Fibroblast of the aortic adventitia (primary cell): ENCODE measurements at regions not wholly inside any gene's neighbourhood (a gene's known extent, or its start where the extent isn't known, plus 50 kb on each side); places are given as distances from the start of the nearest gene placed in this dataset.
A peak's percentile ranks its signal among the peaks of the same experiment; 100 is the strongest.
"Not testable (repeated sequence)": the region's sequence is repeated elsewhere in the genome, so short reads cannot be mapped to it uniquely, and the experiment has no call there.

Experiments
- DNase-seq: peaks from one replicate; pipeline ENCODE4 v3.0.0-alpha.2; 2010; ENCODE audit warnings: low read depth
- H3K4me3 ChIP-seq: 2 replicates; pipeline ENCODE4 v1.5.1; 2011; ENCODE audit warnings: low read depth, mild to moderate bottlenecking, control low read depth, low read length, moderate library complexity

DNA sequence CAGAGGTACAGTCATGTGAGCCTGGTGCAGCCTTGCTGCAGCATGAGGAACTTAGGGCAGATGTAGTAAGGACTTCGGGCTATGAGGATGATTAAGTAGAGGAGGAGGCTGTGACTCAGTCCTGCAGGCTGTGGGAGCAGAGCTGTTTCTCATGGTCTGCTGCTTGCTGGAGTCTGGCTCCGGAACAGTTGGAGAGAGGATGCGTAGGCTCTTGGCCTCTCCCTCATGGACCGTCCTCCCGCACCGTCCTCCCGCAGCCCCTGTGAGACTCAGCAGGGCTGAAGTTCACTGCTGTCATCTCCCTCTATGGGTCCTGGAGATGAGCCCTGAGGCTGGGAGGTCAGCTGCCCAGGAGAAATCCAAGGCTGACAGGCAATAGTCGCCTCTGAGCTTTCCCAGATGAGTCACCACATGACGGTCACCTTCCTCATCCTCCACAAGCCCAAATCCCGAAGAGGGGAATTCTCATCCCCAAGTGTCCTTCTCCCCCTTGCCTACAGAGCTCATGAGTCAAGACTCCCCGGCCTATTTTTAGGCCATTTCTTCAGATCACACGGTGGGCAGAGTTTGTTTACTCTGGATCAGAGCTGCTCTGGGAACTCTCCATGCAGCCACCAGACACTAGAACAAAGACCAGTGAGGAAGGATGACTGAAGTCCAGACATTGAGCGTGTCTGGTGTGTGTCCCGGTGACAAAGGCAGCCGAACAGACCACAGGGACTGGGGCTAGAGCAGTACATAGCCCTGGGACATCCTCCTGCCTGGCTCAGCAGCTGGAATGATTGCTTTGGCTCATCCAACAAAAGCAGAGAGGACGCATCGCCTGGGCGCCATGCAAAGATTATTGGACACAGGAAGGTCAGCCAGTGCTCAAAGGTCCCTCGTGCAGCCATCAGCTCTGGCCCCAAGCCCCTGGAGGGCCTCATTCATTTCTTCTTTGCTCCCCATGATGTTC is 134.5 kb downstream of the NPIPB11 start:
- DNase-seq, result peak; percentile 92
- not testable (repeated sequence) for H3K4me3 ChIP-seq

DNA sequence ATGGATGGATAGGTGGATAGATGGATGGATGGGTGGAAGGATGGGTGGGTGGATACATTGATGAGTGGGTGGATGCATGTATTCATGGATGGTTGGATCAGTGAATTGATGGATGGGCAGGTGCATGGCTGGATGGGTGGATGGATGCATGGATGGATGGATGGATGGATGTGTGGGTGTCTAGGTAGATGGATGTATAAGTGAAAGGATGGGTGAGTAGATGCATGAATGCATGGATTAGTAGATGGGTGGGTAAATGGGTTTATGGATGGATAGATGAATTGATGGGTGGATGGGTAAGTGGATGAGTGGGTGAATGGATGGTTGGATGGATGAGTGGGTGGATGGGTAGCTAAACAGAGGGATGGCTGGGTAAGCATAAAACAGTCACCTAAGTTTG is 135.6 kb downstream of the NPIPB11 start:
- H3K4me3 ChIP-seq, DNase-seq: not testable (repeated sequence)

DNA sequence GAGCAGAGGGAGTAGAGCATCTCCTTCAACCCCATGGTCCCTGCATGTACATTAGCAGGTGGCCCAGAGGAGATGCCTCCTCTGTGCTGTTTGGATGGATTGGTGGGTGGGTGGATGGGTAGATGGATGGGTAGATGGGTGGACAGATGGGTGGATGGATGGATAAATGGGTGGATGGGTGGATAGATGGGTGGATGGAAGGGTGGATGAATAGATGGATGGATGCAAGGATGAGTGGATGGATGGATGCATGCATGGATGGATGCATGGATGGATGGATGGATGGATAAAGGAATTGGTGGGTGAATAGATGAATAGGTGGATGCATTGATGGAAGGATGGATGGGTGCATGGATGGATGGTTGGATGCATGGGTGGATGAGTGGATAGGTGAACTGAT is 136.5 kb downstream of the NPIPB11 start:
- H3K4me3 ChIP-seq, DNase-seq: not testable (repeated sequence)

DNA sequence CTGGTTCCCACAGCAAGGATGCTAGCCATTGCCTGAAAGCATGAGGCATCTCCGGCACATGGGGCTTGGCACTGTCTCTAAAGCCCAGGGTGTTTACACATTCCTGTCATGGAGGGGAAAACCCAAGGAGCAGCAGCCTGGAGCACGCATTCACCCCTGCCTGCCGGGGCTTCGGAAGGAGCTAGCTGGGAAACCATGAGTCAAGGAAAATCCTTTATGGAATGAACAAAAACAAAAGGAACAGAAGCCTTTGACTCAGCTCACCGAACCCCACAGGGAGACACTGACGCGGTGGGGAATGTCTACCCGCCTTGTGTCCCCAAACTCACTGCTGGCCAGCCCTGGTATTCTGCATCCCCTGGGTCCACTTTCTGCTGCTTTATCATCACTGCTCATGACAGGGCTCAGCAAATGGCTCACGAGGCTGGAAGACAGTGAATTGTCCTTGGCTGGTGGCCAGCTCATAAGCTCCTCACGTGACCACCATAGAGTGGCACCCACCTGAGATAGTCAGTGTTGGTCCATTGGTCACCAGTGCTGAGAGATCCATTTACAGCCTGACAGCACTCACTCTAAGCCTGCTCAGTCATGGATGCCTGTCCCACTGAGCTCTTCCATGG is 137.2 kb downstream of the NPIPB11 start:
- not testable (repeated sequence) for H3K4me3 ChIP-seq
- DNase-seq, result peak; percentile 90

DNA sequence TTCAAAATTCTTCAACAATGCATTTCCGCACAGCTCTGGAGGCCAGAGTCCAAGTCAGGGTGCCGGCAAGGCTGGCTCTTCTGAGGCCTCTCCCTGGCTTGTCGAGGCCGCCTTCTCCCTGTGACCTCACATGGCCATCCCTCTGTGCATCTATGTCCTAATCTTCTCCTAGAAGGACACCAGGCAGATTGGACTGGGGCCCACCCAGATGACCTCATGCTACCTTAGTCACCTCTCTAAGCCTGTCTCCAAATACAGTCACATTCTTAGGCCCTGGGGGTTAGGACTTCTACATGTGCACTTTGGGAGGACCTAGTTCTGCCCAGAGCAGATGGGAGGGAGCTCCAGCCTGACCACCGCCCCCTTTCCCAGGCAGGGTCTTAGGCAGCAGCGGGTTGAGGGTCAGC is 137.7 kb downstream of the NPIPB11 start:
- H3K4me3 ChIP-seq, result not testable (repeated sequence)
- DNase-seq, result peak; percentile 81

DNA sequence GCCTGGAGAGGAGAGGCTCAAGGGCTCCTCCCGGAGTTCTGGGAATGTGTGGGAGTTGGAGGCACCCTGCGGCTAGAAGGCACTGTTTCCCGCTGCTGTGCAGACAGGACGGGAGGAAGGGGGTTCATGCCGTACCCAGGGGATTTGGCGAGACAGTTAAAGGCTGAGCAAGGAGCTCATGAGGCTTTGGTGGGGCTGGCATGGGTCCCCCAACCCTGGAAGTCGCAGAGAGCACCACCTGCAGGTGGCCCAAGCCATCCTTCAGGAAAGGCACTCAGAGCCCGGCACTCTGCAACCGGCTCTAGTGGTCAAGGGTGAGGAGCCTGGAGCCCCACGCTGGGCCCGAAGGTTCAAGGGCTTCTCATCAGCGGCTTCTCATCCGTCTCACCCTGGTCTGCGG is 138.2 kb downstream of the NPIPB11 start:
- DNase-seq, H3K4me3 ChIP-seq: not testable (repeated sequence)

DNA sequence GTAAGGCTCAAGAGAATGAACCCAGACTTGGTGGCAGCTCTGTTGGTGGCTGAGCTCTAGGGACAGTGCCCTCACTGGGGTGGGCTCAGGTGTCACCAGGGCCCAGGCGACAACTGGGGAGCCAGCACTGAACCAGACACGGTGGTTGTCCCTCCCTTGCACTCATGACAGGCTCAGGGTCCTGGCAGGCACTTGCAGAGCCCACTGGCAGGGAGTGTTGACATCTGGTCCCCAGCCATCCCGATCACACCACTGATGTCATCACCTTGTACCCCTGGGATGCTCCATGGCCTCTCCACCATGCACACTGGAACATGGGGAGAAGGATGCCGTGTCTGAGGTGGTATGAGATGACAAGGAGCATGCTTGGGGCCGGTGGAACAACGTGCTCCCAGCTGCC is 138.6 kb downstream of the NPIPB11 start:
- DNase-seq, H3K4me3 ChIP-seq: not testable (repeated sequence)

DNA sequence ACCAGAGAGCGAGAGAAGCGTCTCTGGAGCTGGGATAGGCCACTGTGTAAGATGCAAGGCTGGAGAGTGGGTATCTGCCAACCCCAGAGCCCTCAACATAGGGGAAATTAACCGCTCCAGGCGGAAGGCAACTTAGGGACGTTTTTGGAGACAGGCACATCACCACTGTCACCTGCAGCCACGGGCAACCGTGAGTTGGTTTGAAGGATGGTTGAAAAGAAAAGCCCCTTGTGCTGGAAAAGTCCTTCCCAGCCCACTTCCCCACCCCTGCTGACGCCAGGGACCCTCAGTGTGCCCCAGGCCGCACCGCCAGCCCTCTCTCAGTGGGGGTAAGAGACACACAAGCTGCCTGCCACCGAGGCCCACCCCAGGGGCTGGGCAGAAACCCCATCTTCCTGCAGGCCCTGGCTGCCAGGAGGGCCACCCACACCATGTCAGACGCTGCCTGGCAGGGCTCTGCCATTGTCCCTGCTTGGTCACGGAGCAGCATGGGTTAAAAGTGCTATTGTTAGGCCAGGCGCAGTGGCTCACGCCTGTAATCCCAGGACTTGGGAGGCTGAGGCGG is 139.4 kb downstream of the NPIPB11 start:
- DNase-seq, H3K4me3 ChIP-seq: not testable (repeated sequence)

DNA sequence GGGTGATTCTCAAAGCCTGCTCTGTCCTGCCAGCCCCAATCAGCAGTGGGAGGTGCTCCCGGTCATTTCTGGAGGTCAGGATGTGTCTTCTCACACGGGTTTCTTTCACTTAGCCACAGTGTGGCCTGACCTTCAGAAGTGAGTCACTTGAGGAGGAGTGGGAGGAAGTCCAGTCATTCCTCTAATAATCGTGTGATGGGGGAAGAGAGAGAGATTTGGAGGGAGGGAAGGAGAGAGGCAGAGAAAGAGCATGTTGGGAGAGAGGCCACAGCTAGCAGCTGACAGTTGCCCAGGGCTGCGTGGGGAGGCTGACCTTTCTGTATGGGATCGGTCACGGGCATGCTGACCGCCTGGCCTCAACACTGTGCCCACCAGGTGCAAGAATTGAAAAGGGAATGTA is 139.9 kb downstream of the NPIPB11 start:
- H3K4me3 ChIP-seq, result not testable (repeated sequence)
- peak; percentile 81 for DNase-seq

DNA sequence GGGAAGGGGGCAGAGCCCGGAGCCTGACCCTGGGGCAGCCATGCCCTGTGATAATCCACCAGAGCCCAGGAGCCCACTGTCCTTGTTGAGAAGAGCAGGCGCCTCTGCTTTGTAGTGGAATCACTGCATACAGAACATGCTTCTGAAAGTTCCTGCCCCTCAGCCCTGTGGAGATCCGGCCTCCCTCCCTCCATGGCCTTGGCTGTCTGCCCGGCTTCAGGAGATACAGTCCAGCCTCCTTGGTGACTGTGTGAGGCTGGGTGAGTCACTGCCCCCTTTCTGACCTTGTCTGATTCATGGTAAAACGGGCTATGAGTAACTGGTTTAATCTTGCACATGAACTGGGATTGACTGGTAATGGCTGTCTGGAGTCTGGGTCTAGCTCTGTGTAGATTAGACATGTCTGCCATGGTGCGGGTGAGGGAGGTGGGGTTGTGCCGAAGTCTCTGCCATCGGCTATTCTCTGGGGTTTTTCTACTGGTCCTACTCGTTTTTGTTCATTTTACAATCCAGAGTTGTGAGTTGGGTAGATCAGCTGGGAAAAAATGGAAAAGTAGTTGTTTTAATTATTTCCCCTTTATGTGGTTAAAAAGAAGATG is 141.2 kb downstream of the NPIPB11 start:
- not testable (repeated sequence) for H3K4me3 ChIP-seq
- DNase-seq, result peak; percentile 97

DNA sequence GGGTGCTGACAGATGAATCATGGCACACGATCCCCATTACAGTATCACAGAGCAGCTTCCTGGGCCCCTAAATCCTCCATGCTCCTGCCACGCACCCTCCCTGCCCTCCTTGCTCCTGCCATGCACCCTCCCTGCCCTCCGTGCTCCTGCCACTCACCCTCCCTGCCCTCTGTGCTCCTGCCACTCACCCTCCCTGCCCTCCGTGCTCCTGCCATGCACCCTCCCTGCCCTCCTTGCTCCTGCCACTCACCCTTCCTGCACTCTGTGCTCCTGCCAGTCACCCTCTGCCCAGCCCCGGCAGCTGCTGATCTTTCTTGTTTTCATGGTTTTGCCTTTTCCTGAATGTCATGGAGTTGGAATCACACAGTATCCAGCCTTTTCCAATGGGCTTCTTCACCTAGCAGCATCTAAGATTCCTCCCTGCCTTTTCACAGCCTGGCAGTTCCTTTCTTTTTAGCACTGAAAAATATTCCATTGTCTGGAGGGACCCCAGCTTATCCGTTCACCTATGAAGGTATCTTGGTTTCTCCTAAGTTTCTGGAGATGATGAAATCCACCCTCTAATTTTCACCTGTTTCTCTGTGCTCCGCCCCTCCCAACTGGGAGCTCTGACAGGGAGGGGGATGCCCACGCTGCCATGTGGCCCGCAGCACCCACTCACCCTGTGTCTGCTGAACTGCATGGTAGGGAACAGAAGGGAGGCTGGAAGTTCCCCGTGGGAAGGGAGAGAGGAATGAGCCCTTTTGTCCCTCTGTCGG is 142.3 kb downstream of the NPIPB11 start:
- not testable (repeated sequence) for H3K4me3 ChIP-seq, DNase-seq

DNA sequence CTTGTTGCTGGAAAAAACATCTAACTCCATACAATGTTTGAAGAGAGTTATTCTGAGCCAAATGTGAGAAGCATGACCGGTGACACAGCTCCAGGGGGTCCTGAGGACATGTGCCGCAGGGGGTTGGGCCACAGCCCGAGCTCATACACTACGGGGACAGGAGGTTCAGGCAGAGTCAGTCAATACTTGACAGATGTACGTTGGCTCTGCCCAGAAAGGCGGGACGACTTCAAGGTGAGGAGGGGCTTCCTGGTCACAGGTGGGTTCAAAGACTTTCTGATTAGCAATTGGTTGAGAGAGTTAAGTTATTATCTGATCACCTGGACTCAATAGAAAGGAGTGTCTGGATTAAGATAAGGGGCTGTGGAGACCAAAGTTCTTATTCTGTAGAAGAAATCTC is 143.8 kb downstream of the NPIPB11 start:
- not testable (repeated sequence) for DNase-seq, H3K4me3 ChIP-seq

DNA sequence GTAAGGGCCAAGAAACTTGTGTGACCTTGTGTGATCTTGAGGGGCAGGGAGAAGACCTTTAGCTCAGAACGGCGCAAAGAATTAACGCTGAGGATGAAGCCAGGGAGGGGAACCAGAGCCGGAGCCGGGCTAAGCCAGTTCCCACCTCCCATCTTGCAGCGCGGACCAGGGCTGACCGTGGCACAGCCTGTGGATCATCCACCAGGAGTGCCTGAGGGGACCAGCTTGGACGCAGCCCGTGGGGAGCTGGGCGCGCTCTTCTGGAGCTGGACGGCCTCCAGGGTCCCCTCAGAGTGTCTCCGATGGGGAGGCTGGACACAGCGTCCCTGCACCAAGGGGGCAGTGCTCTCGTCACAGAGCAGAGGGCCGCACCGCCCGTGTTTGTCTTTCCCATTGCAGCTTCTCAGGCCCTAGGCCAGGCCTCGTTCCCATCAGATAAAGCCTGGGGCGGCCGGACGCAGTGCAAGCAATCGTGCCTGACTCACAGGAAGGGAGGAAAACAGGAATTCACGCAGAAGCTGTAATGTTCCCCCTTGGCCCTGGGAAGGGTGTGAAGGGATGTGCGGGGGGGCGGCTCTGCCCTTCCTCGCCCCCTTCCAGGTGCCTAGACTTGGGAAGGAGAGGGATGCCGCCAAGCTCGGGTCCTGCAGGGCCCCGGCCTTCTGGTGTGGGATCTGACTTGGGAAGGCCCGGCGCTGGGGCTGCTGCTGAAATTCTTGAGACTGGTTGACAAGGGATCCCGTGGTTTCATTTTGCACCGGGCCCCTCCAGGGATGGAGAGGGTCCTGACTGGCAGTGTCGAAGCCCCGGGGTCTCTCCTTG is 144.9 kb downstream of the NPIPB11 start:
- peak; percentile 62 for DNase-seq
- H3K4me3 ChIP-seq, result not testable (repeated sequence)

DNA sequence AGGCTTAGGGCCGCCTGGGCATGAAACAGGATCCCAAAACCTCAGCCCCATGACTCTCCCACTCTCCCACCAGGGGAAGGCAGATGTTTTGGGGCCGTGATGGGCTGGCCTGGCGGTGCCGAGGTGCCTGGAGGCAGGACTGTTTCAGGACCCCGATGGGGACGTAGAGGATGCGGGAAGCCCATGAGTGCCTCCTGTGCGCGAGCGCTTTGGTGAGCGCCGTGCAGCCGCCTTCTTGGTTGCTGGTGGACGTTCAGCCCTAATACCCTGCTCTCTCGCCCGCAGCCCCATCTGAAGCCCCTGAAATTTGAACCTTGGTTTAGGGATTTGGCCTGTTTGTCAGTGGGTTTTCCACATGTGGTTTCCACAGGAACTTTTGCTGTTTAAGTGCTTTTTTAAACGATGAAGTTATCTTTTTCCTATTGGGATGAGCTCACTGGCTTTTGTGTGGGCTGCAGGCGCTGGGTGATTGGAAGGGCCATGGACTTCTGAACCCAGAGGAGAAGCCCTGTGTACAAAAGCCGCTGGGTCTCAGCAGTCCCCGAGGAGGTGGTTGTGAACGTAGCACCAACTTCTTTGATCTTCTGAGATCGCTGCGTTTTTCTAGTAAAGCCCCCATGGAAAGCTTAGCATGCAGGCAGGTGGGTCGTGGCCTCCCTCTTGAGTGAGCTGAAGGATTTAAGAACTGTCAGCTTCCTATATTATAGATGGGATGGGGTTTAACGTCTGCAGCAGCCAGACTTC is 145.7 kb downstream of the NPIPB11 start:
- H3K4me3 ChIP-seq, DNase-seq: not testable (repeated sequence)

DNA sequence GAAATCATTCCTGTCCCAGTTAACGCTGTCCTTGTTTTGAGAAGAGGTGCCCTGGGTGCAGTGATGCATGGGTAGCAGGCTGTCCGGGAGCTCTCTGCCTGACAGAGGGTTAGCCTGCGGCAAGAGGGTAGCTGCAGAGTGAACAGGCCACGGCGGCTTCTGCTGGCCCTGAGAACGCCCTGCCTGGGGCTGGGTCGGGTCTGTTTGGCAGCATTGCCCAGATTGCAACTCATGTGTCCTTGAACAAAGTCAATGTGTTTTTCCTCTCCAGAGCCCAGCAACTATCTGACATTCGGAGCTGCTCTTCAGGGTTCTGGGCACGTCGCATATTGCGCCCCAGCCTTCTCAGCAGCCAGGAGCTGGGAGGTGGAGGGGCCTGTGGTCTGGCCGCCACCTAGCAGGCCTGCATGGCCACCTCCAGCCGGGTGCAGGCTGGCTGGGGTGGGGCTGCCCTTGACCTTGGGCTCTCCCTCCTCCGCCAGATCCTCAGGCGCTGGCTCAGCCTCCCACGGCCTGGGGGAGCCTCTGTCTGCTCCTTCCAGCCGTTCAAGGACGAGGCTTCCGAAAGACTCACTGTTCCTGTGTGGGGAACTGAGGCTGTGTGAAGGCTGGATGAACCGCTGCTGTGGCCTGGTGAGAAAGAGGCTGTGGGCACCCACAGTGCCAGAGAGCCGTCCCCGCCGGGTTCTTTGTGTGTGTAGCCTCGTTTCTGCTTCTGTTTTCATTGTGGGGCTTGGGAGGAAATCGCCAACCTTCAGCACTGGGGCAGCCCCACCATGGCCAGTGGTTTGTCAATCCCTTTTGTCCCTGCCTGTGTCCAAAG is 146.7 kb downstream of the NPIPB11 start:
- H3K4me3 ChIP-seq, DNase-seq: not testable (repeated sequence)

DNA sequence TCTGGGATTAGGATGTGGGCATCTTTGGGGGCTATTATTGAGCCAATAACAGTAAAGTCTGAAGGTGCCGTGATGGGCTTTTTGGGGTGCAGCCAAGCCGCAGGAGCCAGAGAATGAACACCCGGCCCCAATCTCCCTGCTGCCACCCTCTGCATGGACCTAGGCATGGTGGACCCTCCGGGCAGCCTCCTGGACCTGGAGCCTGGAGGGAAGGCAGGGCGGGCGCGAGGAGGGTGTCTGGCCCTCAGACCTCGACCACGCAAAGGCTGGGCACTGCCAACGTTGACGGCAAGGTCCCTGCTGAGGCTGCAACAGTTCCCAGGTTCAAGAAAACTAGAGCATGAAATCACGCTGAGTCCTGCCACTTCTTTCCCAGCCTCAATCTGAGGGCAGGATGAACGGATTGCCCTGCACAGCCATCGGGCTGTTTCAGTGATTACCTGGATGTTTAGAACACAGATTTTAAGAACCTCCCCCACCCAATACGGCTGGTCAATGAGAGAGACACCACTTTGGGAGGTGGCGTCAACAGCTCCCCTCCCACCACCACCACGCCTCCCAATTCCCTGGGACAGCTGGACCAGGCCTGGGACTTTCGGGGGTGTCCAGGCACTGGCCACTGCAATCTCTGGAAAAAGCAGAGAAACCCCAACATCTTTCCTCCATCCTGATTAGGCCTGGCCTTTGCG is 147.4 kb downstream of the NPIPB11 start:
- not testable (repeated sequence) for H3K4me3 ChIP-seq, DNase-seq
